ENCODE measurements at regions not wholly inside any gene's neighbourhood (a gene's known extent, or its start where the extent isn't known, plus 50 kb on each side); places are given as distances from the start of the nearest gene placed in this dataset.

- no peak for DNase-seq
- no peaks in the 10 kb centered on the region for H3K4me1 ChIP-seq
- in situ Hi-C loops (cut with MboI; ENCODE audit: low pct_ligation_motif_present in 1 of 4, low pct_unique_long_range_greater_than_20kb in 1 of 4, low sequenced_read_pairs in 3 of 4) = no loop called here
- H3K36me3 ChIP-seq = no peaks in the 10 kb centered on the region
- no peaks in the 10 kb centered on the region for H3K9me3 ChIP-seq
- no peak overlapping the region for H3K4me3 ChIP-seq
- intact Hi-C loops (cut with DNase I; ENCODE audit: low total_unique reads) = no loop called here
- WGBS, 2 donors (ENCODE audit: low coverage in 1 of 2) = 69 to 80% methylated on average over 1 to 9 of the region's 9 CpGs
- H3K27ac ChIP-seq = no peak overlapping the region
- TF ChIP-seq POLR2AphosphoS5 (IDR thresholded peaks at IDR 0.05) = no peak
- no peak for TF ChIP-seq EP300 (IDR thresholded peaks at IDR 0.05; ENCODE audit: low read depth)
- no peak for TF ChIP-seq CTCF (IDR thresholded peaks at IDR 0.05)
- no peak for TF ChIP-seq POLR2A (IDR thresholded peaks at IDR 0.05)
- peaks cover 4% of the 10 kb centered on the region for H3K27me3 ChIP-seq
Measured at GRCh38 chr3:127388427-127388826, 100.6 kb upstream of the PRR20G start.

GRCh38 chr3:127387556-127388153 lies 99.8 kb upstream of the PRR20G start:
- no peak for DNase-seq
- Histone ChIP-seq H3K36me3 (no peaks in the 10 kb centered on the region), H3K27me3 (peaks cover 4% of the 10 kb centered on the region), H3K4me3 (no peak overlapping the region), H3K9me3 (no peaks in the 10 kb centered on the region), H3K27ac (no peak overlapping the region), H3K4me1 (no peaks in the 10 kb centered on the region)
- intact Hi-C loops (cut with DNase I; ENCODE audit: low total_unique reads) (no loop called here), in situ Hi-C loops (cut with MboI; ENCODE audit: low pct_ligation_motif_present in 1 of 4, low pct_unique_long_range_greater_than_20kb in 1 of 4, low sequenced_read_pairs in 3 of 4) (no loop called here)
- WGBS, 2 donors (ENCODE audit: low coverage in 1 of 2) = 60 to 80% methylated on average over 1 to 8 of the region's 8 CpGs
- TF ChIP-seq POLR2A (IDR thresholded peaks at IDR 0.05) (no peak), CTCF (IDR thresholded peaks at IDR 0.05) (no peak), POLR2AphosphoS5 (IDR thresholded peaks at IDR 0.05) (no peak), EP300 (IDR thresholded peaks at IDR 0.05; ENCODE audit: low read depth) (no peak)

GRCh38 chr3:127387119-127387518 lies 99.3 kb upstream of the PRR20G start:
- no peak overlapping the region for H3K4me3 ChIP-seq
- no peaks in the 10 kb centered on the region for H3K4me1 ChIP-seq
- H3K9me3 ChIP-seq = no peaks in the 10 kb centered on the region
- TF ChIP-seq POLR2AphosphoS5 (IDR thresholded peaks at IDR 0.05) = no peak
- no peak for TF ChIP-seq CTCF (IDR thresholded peaks at IDR 0.05)
- no peak for TF ChIP-seq POLR2A (IDR thresholded peaks at IDR 0.05)
- no peak for TF ChIP-seq EP300 (IDR thresholded peaks at IDR 0.05; ENCODE audit: low read depth)
- H3K27me3 ChIP-seq = peaks cover 4% of the 10 kb centered on the region
- in situ Hi-C loops (cut with MboI; ENCODE audit: low pct_ligation_motif_present in 1 of 4, low pct_unique_long_range_greater_than_20kb in 1 of 4, low sequenced_read_pairs in 3 of 4) = no loop called here
- WGBS, 2 donors (ENCODE audit: low coverage in 1 of 2) = 82% methylated on average over 8 of the region's 8 CpGs; no CpG with 5 or more reads in 1 of the 2 donors
- intact Hi-C loops (cut with DNase I; ENCODE audit: low total_unique reads) = no loop called here
- DNase-seq = no peak
- no peak overlapping the region for H3K27ac ChIP-seq
- no peaks in the 10 kb centered on the region for H3K36me3 ChIP-seq

- Histone ChIP-seq H3K27ac (no peak overlapping the region), H3K36me3 (no peaks in the 10 kb centered on the region), H3K4me1 (no peaks in the 10 kb centered on the region), H3K27me3 (peaks cover 4% of the 10 kb centered on the region), H3K4me3 (no peak overlapping the region), H3K9me3 (no peaks in the 10 kb centered on the region)
- TF ChIP-seq CTCF (IDR thresholded peaks at IDR 0.05) (no peak), POLR2A (IDR thresholded peaks at IDR 0.05) (no peak), EP300 (IDR thresholded peaks at IDR 0.05; ENCODE audit: low read depth) (no peak), POLR2AphosphoS5 (IDR thresholded peaks at IDR 0.05) (no peak)
- intact Hi-C loops (cut with DNase I; ENCODE audit: low total_unique reads) (no loop called here), in situ Hi-C loops (cut with MboI; ENCODE audit: low pct_ligation_motif_present in 1 of 4, low pct_unique_long_range_greater_than_20kb in 1 of 4, low sequenced_read_pairs in 3 of 4) (no loop called here)
- DNase-seq = no peak
- 76 to 93% methylated on average over 5 to 9 of the region's 9 CpGs for WGBS, 2 donors (ENCODE audit: low coverage in 1 of 2)
Measured at GRCh38 chr3:127386490-127386889, 98.6 kb upstream of the PRR20G start.
